Thymus (tissue), 11 donors: ENCODE measurements at regions not wholly inside any gene's neighbourhood (a gene's known extent, or its start where the extent isn't known, plus 50 kb on each side); places are given as distances from the start of the nearest gene placed in this dataset.

Source experiments
- DNase-seq, 9 donors: peaks; one replicate each; pipeline ENCODE4 v3.0.0-alpha.2; 2013; ENCODE audit warnings: low spot score in 9 of 9, low read depth in 6 of 9, missing footprints in 1 of 9
- H3K27ac ChIP-seq, 2 donors: one replicate each; pipeline ENCODE4 v1.5.1; 2013; ENCODE audit warnings: control low read depth in 1 of 2, low read depth in 1 of 2, low read length in 1 of 2, mild to moderate bottlenecking in 1 of 2, moderate library complexity in 1 of 2
- H3K27me3 ChIP-seq, 2 donors: one replicate each; pipeline ENCODE4 v1.5.1; 2013; ENCODE audit warnings: low read length in 1 of 2; ENCODE audit not compliant: control insufficient read depth in 2 of 2, insufficient read depth in 1 of 2
- H3K36me3 ChIP-seq, 2 donors: one replicate each; pipeline ENCODE4 v1.5.1; 2013; ENCODE audit warnings: low read length in 1 of 2, mild to moderate bottlenecking in 1 of 2, moderate library complexity in 1 of 2; ENCODE audit not compliant: control insufficient read depth in 2 of 2, insufficient read depth in 2 of 2
- H3K4me1 ChIP-seq, 2 donors: one replicate each; pipeline ENCODE4 v1.5.1; 2013; ENCODE audit warnings: low read length in 2 of 2; ENCODE audit not compliant: control insufficient read depth in 2 of 2, insufficient read depth in 2 of 2
- H3K4me3 ChIP-seq, 2 donors: one replicate each; pipeline ENCODE4 v1.5.1; 2013; ENCODE audit warnings: low read length in 2 of 2, control low read depth in 1 of 2, mild to moderate bottlenecking in 1 of 2
- H3K9me3 ChIP-seq, 2 donors: one replicate each; pipeline ENCODE4 v1.5.1; 2013; ENCODE audit warnings: low read length in 1 of 2, mild to moderate bottlenecking in 1 of 2; ENCODE audit not compliant: control insufficient read depth in 2 of 2, insufficient read depth in 1 of 2
- WGBS: extraction: QIAGEN DNeasy Blood & Tissue Kit; methylation state at CpG from one replicate; pipeline ENCODE4 v1.1.7; 2013; 5-methylcytosine and 5-hydroxymethylcytosine counted together
- donor health status: healthy.

DNA sequence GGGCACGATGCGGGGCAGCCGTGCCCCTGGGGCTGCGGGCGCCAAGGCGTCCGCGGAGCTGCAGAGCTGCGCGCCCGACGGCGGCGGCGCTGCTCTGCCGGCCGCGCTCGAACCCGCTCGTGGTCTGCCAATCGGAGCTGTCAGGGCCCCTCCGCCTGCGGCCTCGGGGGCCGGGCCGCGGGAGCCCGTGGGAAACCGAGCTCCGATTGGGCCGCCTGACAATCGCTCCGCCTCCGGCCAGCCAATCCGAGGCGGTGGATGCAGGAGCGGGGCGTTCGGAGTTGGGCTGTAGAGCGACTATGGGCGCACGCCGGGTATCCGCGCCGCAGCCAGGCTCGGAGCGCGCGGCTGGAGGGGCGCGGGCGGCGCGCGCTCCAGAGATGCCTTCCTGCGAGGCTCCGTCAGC lies 100.5 kb upstream of the SOD1 start:
- Histone ChIP-seq H3K27ac (peak overlapping the region; percentile 74 to 91), H3K27me3 (peaks cover 2 to 9% of the 10 kb centered on the region in 2 donors), H3K36me3 (no peaks in the 10 kb centered on the region), H3K4me3 (peak overlapping the region; percentile 75 to 84), H3K9me3 (no peaks in the 10 kb centered on the region), H3K4me1 (peaks cover 26 to 37% of the 10 kb centered on the region in 2 donors)
- under 1% methylated on average over 59 of the region's 59 CpGs for WGBS
- peak; percentile 86 to 99 (median 96) for DNase-seq

DNA sequence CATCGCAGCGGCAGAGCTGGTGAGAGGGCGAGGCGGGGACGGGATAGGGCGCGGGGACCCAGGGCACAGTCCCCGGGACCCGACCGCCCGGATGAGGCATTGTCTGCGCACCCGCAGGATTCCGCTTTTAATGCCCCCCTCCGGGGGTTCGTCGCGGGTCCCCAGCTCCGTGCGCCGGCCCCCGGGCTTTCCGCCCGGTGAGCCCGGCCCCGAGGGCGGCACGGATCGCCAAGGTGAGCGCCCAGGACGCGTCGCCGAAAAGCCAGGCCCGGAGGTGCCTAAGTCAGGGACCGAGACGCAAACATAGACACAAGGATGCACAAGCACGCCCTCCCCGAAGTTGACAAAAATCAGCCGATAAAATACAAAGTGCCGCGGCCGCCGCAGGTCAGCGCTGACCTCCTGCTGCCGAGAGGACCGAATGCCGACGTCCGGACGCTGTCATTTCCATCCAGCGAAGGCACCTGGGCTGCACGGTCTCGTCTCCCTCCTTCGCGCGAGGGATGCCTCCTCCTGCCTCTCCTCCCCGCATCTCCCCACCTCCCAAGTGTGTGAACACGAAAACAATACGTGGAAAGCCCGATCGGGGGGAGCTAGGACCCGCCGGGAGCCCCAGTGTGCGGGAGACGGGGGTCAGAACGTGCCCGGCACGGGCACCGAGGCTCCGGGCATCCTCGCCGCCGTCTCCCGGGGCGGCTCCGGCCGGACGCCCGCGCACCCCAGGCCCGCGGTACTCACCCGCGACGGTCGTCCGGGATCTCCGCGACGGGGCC lies 101.1 kb upstream of the SOD1 start:
- H3K27me3 ChIP-seq, result peaks cover 2 to 9% of the 10 kb centered on the region in 2 donors
- no peaks in the 10 kb centered on the region for H3K9me3 ChIP-seq
- H3K4me3 ChIP-seq, result peak overlapping the region; percentile 77 to 84
- peak in 4 of 9 donors; percentile 30 to 84 (median 55) for DNase-seq
- peaks cover 28 to 43% of the 10 kb centered on the region in 2 donors for H3K4me1 ChIP-seq
- WGBS, result under 1% methylated on average over 91 of the region's 91 CpGs
- no peaks in the 10 kb centered on the region for H3K36me3 ChIP-seq
- H3K27ac ChIP-seq, result peak overlapping the region; percentile 71 to 74

DNA sequence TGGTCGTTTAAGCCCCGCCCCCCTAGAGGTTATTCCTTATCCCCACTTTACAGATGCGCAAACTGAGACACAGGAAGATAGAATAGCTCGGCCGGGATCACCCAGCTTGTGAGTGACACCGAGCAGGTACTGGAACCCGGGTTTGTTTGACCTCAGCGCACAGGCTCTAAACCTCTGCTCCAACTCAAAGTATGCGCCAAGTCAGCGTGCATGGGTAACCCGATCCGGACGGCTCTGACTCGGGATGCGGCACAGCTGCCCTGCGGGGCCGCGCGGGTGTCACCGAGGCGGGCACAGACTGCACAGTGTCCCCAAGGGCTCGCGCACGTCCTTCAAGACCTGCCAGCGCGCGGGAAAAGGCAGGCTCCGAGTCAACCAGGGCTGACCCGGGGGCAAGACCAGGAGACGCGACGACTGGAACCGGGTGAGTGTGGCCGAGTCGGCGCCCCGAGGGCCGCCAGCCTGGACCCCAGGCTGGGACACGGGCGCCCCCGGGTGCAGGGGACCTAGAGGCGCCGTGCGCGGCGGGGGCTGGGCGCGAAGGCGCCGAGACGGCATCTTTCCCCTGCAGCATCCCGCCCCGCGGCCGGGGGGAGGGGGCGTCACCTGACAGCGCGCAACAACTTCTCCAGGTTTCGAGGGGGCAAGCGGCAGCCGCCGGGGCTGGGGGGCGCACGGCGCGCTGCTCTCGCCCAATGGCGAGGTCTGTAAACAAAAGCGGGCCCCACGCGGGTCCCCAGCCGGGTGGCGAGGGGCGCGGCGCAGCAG lies 101.9 kb upstream of the SOD1 start:
- Histone ChIP-seq H3K27ac (no peak overlapping the region), H3K4me1 (peaks cover 35 to 50% of the 10 kb centered on the region in 2 donors), H3K36me3 (no peaks in the 10 kb centered on the region), H3K4me3 (peak overlapping the region; percentile 77 to 84), H3K27me3 (peaks cover 2 to 9% of the 10 kb centered on the region in 2 donors), H3K9me3 (no peaks in the 10 kb centered on the region)
- peak in 5 of 9 donors; percentile 30 to 77 (median 55) for DNase-seq
- 7% methylated on average over 76 of the region's 76 CpGs for WGBS

DNA sequence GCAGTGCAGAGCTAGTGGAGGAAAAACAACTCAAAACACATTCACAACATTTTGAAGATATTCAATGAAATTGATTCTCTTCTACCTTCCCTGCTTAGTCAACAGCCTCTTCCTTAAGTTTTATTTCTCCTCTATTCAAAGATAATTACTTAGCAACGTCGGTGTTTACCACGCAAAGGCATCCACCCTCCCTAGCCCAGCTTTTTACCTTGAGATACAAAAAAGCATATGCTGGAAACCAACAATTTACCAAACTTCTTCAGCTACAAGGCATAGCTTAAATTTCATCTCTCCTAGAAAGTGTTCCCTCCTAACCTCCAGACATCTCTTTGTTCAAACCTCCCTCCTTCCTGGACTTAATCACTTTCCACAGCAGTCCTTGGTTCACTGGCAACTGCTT lies 102.8 kb upstream of the SOD1 start:
- no peak overlapping the region for H3K27ac ChIP-seq
- no peaks in the 10 kb centered on the region for H3K36me3 ChIP-seq
- H3K4me3 ChIP-seq, result no peak overlapping the region
- H3K4me1 ChIP-seq, result peaks cover 37 to 53% of the 10 kb centered on the region in 2 donors
- 94% methylated on average over 3 of the region's 3 CpGs for WGBS
- no peaks in the 10 kb centered on the region for H3K9me3 ChIP-seq
- no peak for DNase-seq
- H3K27me3 ChIP-seq, result peaks cover 2 to 9% of the 10 kb centered on the region in 2 donors

DNA sequence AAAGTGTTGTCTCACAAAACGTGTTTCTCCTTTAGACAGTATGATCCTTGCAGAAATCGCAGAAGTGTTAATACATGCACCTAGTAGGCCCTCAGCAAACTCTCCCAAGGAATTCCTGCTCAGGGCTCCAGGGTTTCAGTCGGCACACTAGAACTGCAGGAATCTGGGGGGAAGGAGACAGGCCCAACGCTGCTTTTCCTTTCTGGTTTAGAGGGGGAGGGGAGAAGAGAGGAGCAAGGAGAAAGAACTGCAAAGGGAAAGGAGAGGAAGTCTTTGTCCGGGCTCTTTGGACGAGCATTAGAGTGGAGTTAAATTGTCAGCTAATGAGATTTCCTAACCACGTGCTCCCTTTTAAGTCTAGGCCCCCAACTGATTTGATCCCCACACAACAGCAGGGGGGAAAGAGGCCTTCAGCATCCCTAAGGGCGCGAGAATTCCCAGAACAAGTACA lies 103.7 kb upstream of the SOD1 start:
- 88% methylated on average over 9 of the region's 9 CpGs for whole genome bisulfite sequencing
- DNase-seq, result no peak
- peaks cover 2 to 9% of the 10 kb centered on the region in 2 donors for H3K27me3 ChIP-seq
- no peaks in the 10 kb centered on the region for H3K9me3 ChIP-seq
- H3K4me3 ChIP-seq, result no peak overlapping the region
- H3K36me3 ChIP-seq, result no peaks in the 10 kb centered on the region
- H3K27ac ChIP-seq, result no peak overlapping the region
- H3K4me1 ChIP-seq, result peaks cover 37 to 53% of the 10 kb centered on the region in 2 donors

DNA sequence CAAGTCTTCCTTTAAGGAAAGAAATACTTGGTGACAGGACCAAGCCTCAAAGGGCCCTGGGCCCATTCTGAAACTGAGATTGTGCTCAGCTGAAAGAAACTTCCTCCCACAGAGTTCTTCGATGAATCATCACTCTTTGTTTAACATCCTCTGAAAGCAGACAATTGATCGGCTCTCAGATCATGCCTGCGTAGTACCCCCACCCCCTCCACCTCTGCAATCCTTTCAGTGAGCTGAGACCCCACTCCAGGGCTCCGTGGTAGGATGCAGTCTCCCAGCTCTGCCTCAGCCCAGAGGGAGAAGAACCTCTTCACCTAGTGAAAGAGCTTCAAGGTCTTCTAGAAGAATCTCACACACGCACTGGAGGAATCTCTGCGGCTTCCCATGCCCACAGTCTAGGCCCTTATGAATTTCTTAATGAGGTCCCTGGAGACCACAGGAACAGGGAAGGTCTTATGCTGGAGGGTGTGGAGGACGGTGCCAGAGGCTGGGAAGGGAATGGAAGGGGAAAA lies 104.9 kb upstream of the SOD1 start:
- no peak overlapping the region for H3K4me3 ChIP-seq
- DNase-seq, result peak in 2 of 9 donors; percentile 19 to 55
- WGBS, result 79% methylated on average over 7 of the region's 7 CpGs
- H3K27me3 ChIP-seq, result peaks cover 2 to 9% of the 10 kb centered on the region in 2 donors
- no peak overlapping the region for H3K27ac ChIP-seq
- no peaks in the 10 kb centered on the region for H3K9me3 ChIP-seq
- H3K4me1 ChIP-seq, result peaks cover 37 to 43% of the 10 kb centered on the region in 2 donors
- no peaks in the 10 kb centered on the region for H3K36me3 ChIP-seq

DNA sequence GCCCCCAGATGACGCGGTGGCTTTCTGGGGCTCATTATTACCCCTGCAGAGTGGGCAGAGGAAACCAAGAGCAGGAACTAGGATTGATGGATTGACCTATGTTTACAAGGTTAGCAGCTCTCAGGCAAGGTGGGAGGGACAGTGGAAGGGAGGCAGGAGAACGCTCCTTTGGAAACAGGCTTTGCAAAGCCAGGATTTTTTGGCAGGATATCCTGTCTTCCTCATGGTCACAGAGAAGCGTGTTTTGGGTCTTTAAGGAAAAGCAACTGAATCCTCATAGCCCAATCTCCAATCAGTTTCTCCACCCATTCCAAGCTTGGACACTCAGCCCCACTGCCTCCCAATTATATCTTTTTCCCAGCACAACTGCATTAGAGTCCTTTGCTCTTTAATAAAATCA lies 105.6 kb upstream of the SOD1 start:
- Histone ChIP-seq H3K4me3 (no peak overlapping the region), H3K27ac (no peak overlapping the region), H3K9me3 (no peaks in the 10 kb centered on the region), H3K4me1 (peaks cover 37 to 43% of the 10 kb centered on the region in 2 donors), H3K36me3 (no peaks in the 10 kb centered on the region), H3K27me3 (peaks cover 2 to 9% of the 10 kb centered on the region in 2 donors)
- 92% methylated on average over 4 of the region's 4 CpGs for WGBS
- no peak for DNase-seq

DNA sequence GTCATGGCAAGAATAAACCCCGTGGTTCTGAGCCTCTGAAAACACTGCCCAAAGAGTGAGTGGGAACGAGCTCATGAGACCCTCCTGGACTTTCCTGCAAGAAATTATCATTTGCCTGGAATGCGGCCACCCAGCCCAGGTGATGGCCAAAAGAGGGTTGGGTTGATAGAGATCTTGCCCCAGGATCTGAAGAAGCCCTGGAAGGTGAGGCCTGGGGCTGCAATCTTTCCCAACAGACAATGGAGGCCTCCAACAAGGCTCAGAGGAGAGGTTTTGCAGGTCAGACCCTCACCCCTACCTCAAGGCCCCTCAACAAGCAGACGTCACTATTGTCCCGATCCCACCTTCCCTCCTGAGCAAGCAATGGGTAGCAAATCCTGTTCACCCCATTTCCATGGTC lies 106.0 kb upstream of the SOD1 start:
- H3K4me1 ChIP-seq, result peaks cover 37 to 43% of the 10 kb centered on the region in 2 donors
- WGBS, result 95% methylated on average over 5 of the region's 5 CpGs
- H3K27me3 ChIP-seq, result peaks cover 2 to 9% of the 10 kb centered on the region in 2 donors
- H3K27ac ChIP-seq, result no peak overlapping the region
- H3K9me3 ChIP-seq, result no peaks in the 10 kb centered on the region
- no peak for DNase-seq
- no peak overlapping the region for H3K4me3 ChIP-seq
- H3K36me3 ChIP-seq, result no peaks in the 10 kb centered on the region

DNA sequence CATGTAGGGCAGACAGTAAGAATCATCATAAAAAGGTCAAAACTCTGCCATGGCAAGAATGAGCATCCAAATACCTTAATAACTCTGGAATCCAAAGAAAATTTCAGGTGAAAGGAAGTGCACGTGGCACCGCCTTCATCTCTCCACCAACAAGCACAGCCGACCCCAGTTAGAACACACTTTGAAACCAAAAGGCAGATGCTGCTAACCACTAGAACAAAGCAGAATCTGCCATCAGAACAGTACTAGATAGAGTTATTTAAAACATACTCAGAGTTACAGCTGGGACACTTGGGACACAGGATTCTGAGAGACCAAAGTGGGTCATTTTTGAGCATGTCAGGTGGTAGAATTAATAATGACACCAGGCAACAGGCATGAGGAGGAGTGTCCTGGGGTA lies 106.7 kb upstream of the SOD1 start:
- Histone ChIP-seq H3K4me1 (peaks cover 36 to 43% of the 10 kb centered on the region in 2 donors), H3K27me3 (peaks cover 2 to 5% of the 10 kb centered on the region in 2 donors), H3K4me3 (no peak overlapping the region), H3K9me3 (no peaks in the 10 kb centered on the region), H3K36me3 (no peaks in the 10 kb centered on the region), H3K27ac (no peak overlapping the region)
- 67% methylated on average over 3 of the region's 3 CpGs for WGBS
- DNase-seq, result peak in 3 of 9 donors; percentile 32 to 69 (median 33)
